ENCODE measurements at regions not wholly inside any gene's neighbourhood (a gene's known extent, or its start where the extent isn't known, plus 50 kb on each side); places are given as distances from the start of the nearest gene placed in this dataset.

- DNase-seq (ENCODE audit: low read depth), result peak; percentile 51
These were observed 162.9 kb downstream of the GXYLT1 start for GRCh38 chr12:41981758-41982157.

- DNase-seq (ENCODE audit: low read depth), result no peak
These were observed 163.7 kb downstream of the GXYLT1 start for GRCh38 chr12:41981013-41981412.

- DNase-seq (ENCODE audit: low read depth), result no peak
These were observed 164.3 kb downstream of the GXYLT1 start for GRCh38 chr12:41980390-41980789.

GRCh38 chr12:41979574-41979973, 165.1 kb downstream of the GXYLT1 start:
- DNase-seq (ENCODE audit: low read depth), result no peak

- DNase-seq (ENCODE audit: low read depth), result no peak
These were observed 172.1 kb downstream of the GXYLT1 start for GRCh38 chr12:41972598-41972997.

GRCh38 chr12:41972196-41972595, 172.5 kb downstream of the GXYLT1 start:
- DNase-seq (ENCODE audit: low read depth), result no peak

GRCh38 chr12:41970744-41971143, 173.9 kb downstream of the GXYLT1 start:
- no peak for DNase-seq (ENCODE audit: low read depth)

GRCh38 chr12:41968599-41968998, 176.1 kb downstream of the GXYLT1 start:
- DNase-seq (ENCODE audit: low read depth), result no peak

GRCh38 chr12:41967668-41968500, 176.8 kb downstream of the GXYLT1 start:
- peak; percentile 9 for DNase-seq (ENCODE audit: low read depth)

- no peak for DNase-seq (ENCODE audit: low read depth)
These were observed 177.8 kb downstream of the GXYLT1 start for GRCh38 chr12:41966916-41967315.

GRCh38 chr12:41966001-41966400, 178.7 kb downstream of the GXYLT1 start:
- DNase-seq (ENCODE audit: low read depth), result no peak

- no peak for DNase-seq (ENCODE audit: low read depth)
These were observed 181.3 kb downstream of the GXYLT1 start for GRCh38 chr12:41963398-41963797.

GRCh38 chr12:41962171-41962572, 182.5 kb downstream of the GXYLT1 start:
- DNase-seq (ENCODE audit: low read depth), result no peak

GRCh38 chr12:41959271-41959670, 185.4 kb downstream of the GXYLT1 start:
- DNase-seq (ENCODE audit: low read depth), result no peak

- DNase-seq (ENCODE audit: low read depth), result no peak
These were observed 188.3 kb downstream of the GXYLT1 start for GRCh38 chr12:41956353-41956752.

- no peak for DNase-seq (ENCODE audit: low read depth)
These were observed 194.2 kb downstream of the GXYLT1 start for GRCh38 chr12:41950455-41950854.

- DNase-seq (ENCODE audit: low read depth), result no peak
These were observed 198.6 kb downstream of the GXYLT1 start for GRCh38 chr12:41946106-41946505.

GRCh38 chr12:41944216-41944615, 200.5 kb downstream of the GXYLT1 start:
- no peak for DNase-seq (ENCODE audit: low read depth)

- DNase-seq (ENCODE audit: low read depth), result no peak
These were observed 201.0 kb downstream of the GXYLT1 start for GRCh38 chr12:41943671-41944070.

GRCh38 chr12:41942354-41942753, 202.3 kb downstream of the GXYLT1 start:
- no peak for DNase-seq (ENCODE audit: low read depth)

GRCh38 chr12:41941079-41941478, 203.6 kb downstream of the GXYLT1 start:
- no peak for DNase-seq (ENCODE audit: low read depth)

- DNase-seq (ENCODE audit: low read depth), result no peak
These were observed 204.1 kb downstream of the GXYLT1 start for GRCh38 chr12:41940571-41940970.

- DNase-seq (ENCODE audit: low read depth), result no peak
These were observed 208.3 kb downstream of the GXYLT1 start for GRCh38 chr12:41936333-41936732.

All from HT1080 (cell line).